RWPE2 (cell line): ENCODE measurements at regions not wholly inside any gene's neighbourhood (a gene's known extent, or its start where the extent isn't known, plus 50 kb on each side); places are given as distances from the start of the nearest gene placed in this dataset.

Source experiments
- ATAC-seq: fragments of 200-7000 bp; cut with Tn5 transposase; 3 replicates; pipeline ENCODE4 v1.9.1; 2021; ENCODE audit warnings: low read depth
- DNase-seq: peaks from one replicate; pipeline ENCODE4 v3.0.0-alpha.2; 2020; ENCODE audit warnings: low spot score
- H3K27ac ChIP-seq: fragments of 450-650 bp; 2 replicates; pipeline ENCODE4 v1.5.1; 2017; ENCODE audit warnings: mild to moderate bottlenecking; ENCODE audit not compliant: poor library complexity, severe bottlenecking
- H3K27me3 ChIP-seq: fragments of 250-450 bp; sonication (Bioruptor Pico); 2 replicates; pipeline ENCODE4 v1.5.1; 2021; ENCODE audit warnings: mild to moderate bottlenecking, moderate library complexity; ENCODE audit not compliant: insufficient read depth, poor library complexity, severe bottlenecking
- H3K36me3 ChIP-seq: fragments of 250-450 bp; sonication (Bioruptor Pico); 2 replicates; pipeline ENCODE4 v1.5.1; 2020; ENCODE audit warnings: low read depth, mild to moderate bottlenecking, moderate library complexity
- H3K4me1 ChIP-seq: fragments of 250-450 bp; sonication (Bioruptor Pico); 2 replicates; pipeline ENCODE4 v1.5.1; 2021; ENCODE audit warnings: mild to moderate bottlenecking, moderate library complexity; ENCODE audit not compliant: insufficient read depth, poor library complexity, severe bottlenecking
- H3K4me3 ChIP-seq: fragments of 250-450 bp; sonication (Bioruptor Pico); 2 replicates; pipeline ENCODE4 v1.5.1; 2021; ENCODE audit warnings: mild to moderate bottlenecking, moderate library complexity; ENCODE audit not compliant: severe bottlenecking
- H3K9me3 ChIP-seq: fragments of 250-450 bp; sonication (Bioruptor Pico); 2 replicates; pipeline ENCODE4 v1.5.1; 2021; ENCODE audit warnings: mild to moderate bottlenecking, moderate library complexity; ENCODE audit not compliant: severe bottlenecking
- CTCF ChIP-seq: fragments of 450-650 bp; IDR thresholded peaks from one replicate; pipeline ENCODE4 v1.5.1; 2017; ENCODE audit warnings: mild to moderate bottlenecking, moderate library complexity; ENCODE audit not compliant: poor library complexity, severe bottlenecking

GRCh38 chr4:14783011-14783877 lies 219.0 kb upstream of the CPEB2 start:
- no peaks in the 10 kb centered on the region for H3K9me3 ChIP-seq
- no peaks in the 10 kb centered on the region for H3K27me3 ChIP-seq
- H3K27ac ChIP-seq = peak overlapping the region; percentile 59
- peaks cover 11% of the 10 kb centered on the region for H3K4me1 ChIP-seq
- no peak overlapping the region for H3K4me3 ChIP-seq
- ATAC-seq (peak; percentile 100), DNase-seq (peak; percentile 76)
- TF ChIP-seq CTCF = no peak
- H3K36me3 ChIP-seq = no peaks in the 10 kb centered on the region

- TF ChIP-seq CTCF = no peak
- Histone ChIP-seq H3K27me3 (no peaks in the 10 kb centered on the region), H3K4me1 (peaks cover 11% of the 10 kb centered on the region), H3K27ac (no peak overlapping the region), H3K36me3 (no peaks in the 10 kb centered on the region), H3K4me3 (no peak overlapping the region), H3K9me3 (no peaks in the 10 kb centered on the region)
- no peak for ATAC-seq
- no peak for DNase-seq
Measured at GRCh38 chr4:14787221-14787620, 215.1 kb upstream of the CPEB2 start.

GRCh38 chr4:14787894-14788293 lies 214.4 kb upstream of the CPEB2 start:
- no peaks in the 10 kb centered on the region for H3K27me3 ChIP-seq
- no peaks in the 10 kb centered on the region for H3K36me3 ChIP-seq
- ATAC-seq (no peak), DNase-seq (no peak)
- H3K4me3 ChIP-seq = no peak overlapping the region
- peak; percentile 24 for TF ChIP-seq CTCF
- no peaks in the 10 kb centered on the region for H3K9me3 ChIP-seq
- H3K4me1 ChIP-seq = peaks cover 11% of the 10 kb centered on the region
- no peak overlapping the region for H3K27ac ChIP-seq

- no peak overlapping the region for H3K27ac ChIP-seq
- TF ChIP-seq CTCF = no peak
- H3K4me3 ChIP-seq = no peak overlapping the region
- H3K4me1 ChIP-seq = peaks cover 8% of the 10 kb centered on the region
- H3K27me3 ChIP-seq = no peaks in the 10 kb centered on the region
- no peaks in the 10 kb centered on the region for H3K36me3 ChIP-seq
- DNase-seq (no peak), ATAC-seq (no peak)
- H3K9me3 ChIP-seq = no peaks in the 10 kb centered on the region
Measured at GRCh38 chr4:14790494-14790893, 211.8 kb upstream of the CPEB2 start.

GRCh38 chr4:14792702-14793227 lies 209.5 kb upstream of the CPEB2 start:
- Histone ChIP-seq H3K4me1 (peaks cover 8% of the 10 kb centered on the region), H3K27ac (no peak overlapping the region), H3K36me3 (no peaks in the 10 kb centered on the region), H3K4me3 (no peak overlapping the region), H3K9me3 (no peaks in the 10 kb centered on the region), H3K27me3 (no peaks in the 10 kb centered on the region)
- DNase-seq (no peak), ATAC-seq (peak; percentile 82)
- no peak for TF ChIP-seq CTCF
